H9 (cell line): ENCODE measurements at regions not wholly inside any gene's neighbourhood (a gene's known extent, or its start where the extent isn't known, plus 50 kb on each side); places are given as distances from the start of the nearest gene placed in this dataset.

Source experiments
- DNase-seq: peaks from one replicate; pipeline ENCODE4 v3.0.0-alpha.2; 2017
- H2AFZ ChIP-seq: one replicate; pipeline ENCODE4 v1.6.1; 2013; ENCODE audit warnings: mild to moderate bottlenecking, low read length, control low read depth, moderate library complexity
- H2AK5ac ChIP-seq: 2 replicates; pipeline ENCODE4 v1.6.1; 2013; ENCODE audit warnings: low read length, control low read depth, mixed read lengths; ENCODE audit not compliant: insufficient read length
- H2BK120ac ChIP-seq: one replicate; pipeline ENCODE4 v1.6.1; 2013; ENCODE audit warnings: low read depth, mild to moderate bottlenecking, low read length, control low read depth, inconsistent platforms; ENCODE audit not compliant: poor library complexity, severe bottlenecking
- H2BK12ac ChIP-seq: 2 replicates; pipeline ENCODE4 v1.6.1; 2013; ENCODE audit warnings: low read length, control low read depth, mixed read lengths, low read depth; ENCODE audit not compliant: insufficient read length
- H2BK15ac ChIP-seq: 2 replicates; pipeline ENCODE4 v1.6.1; 2013; ENCODE audit warnings: low read depth, low read length, control low read depth
- H2BK20ac ChIP-seq: one replicate; pipeline ENCODE4 v1.6.1; 2013; ENCODE audit warnings: low read depth, mild to moderate bottlenecking, low read length, control low read depth, inconsistent platforms; ENCODE audit not compliant: poor library complexity, severe bottlenecking
- H2BK5ac ChIP-seq: 2 replicates; pipeline ENCODE4 v1.6.1; 2013; ENCODE audit warnings: low read length, control low read depth, mixed read lengths; ENCODE audit not compliant: insufficient read length
- H3K14ac ChIP-seq: 2 replicates; pipeline ENCODE4 v1.6.1; 2013; ENCODE audit warnings: low read length, control low read depth; ENCODE audit not compliant: insufficient read depth
- H3K18ac ChIP-seq: 2 replicates; pipeline ENCODE4 v1.6.1; 2013; ENCODE audit warnings: low read depth, mild to moderate bottlenecking, mixed read lengths, low read length, control low read depth; ENCODE audit not compliant: insufficient read length
- H3K23ac ChIP-seq: 2 replicates; pipeline ENCODE4 v1.6.1; 2013; ENCODE audit warnings: low read length, control low read depth, mixed read lengths, low read depth; ENCODE audit not compliant: insufficient read length
- H3K23me2 ChIP-seq: 2 replicates; pipeline ENCODE4 v1.6.1; 2013; ENCODE audit warnings: low read depth, mild to moderate bottlenecking, mixed read lengths, low read length, control low read depth; ENCODE audit not compliant: insufficient read length, poor library complexity, severe bottlenecking
- H3K27ac ChIP-seq: 2 replicates; pipeline ENCODE4 v1.5.1; 2013; ENCODE audit warnings: low read length, control low read depth, mixed read lengths, low read depth; ENCODE audit not compliant: insufficient read length
- H3K27me3 ChIP-seq: 2 replicates; pipeline ENCODE4 v1.6.1; 2013; ENCODE audit warnings: low read length, control low read depth, inconsistent platforms; ENCODE audit not compliant: insufficient read depth
- H3K4ac ChIP-seq: 2 replicates; pipeline ENCODE4 v1.6.1; 2013; ENCODE audit warnings: low read depth, mild to moderate bottlenecking, control low read depth, inconsistent platforms, low read length, moderate library complexity
- H3K4me1 ChIP-seq: 2 replicates; pipeline ENCODE4 v1.6.1; 2013; ENCODE audit warnings: low read length, control low read depth, inconsistent platforms; ENCODE audit not compliant: insufficient read depth
- H3K4me2 ChIP-seq: 2 replicates; pipeline ENCODE4 v1.6.1; 2013; ENCODE audit warnings: low read length, control low read depth, mixed read lengths; ENCODE audit not compliant: insufficient read length, insufficient read depth
- H3K56ac ChIP-seq: 2 replicates; pipeline ENCODE4 v1.6.1; 2013; ENCODE audit warnings: low read depth, mild to moderate bottlenecking, mixed read lengths, low read length, control low read depth; ENCODE audit not compliant: insufficient read length
- H3K79me1 ChIP-seq: 2 replicates; pipeline ENCODE4 v1.6.1; 2013; ENCODE audit warnings: low read depth, mild to moderate bottlenecking, moderate library complexity, low read length, control low read depth, inconsistent platforms; ENCODE audit not compliant: insufficient read depth, poor library complexity, severe bottlenecking
- H3K79me2 ChIP-seq: 2 replicates; pipeline ENCODE4 v1.6.1; 2013; ENCODE audit warnings: low read length, control low read depth, inconsistent platforms; ENCODE audit not compliant: insufficient read depth
- H3K9ac ChIP-seq: 2 replicates; pipeline ENCODE4 v1.6.1; 2013; ENCODE audit warnings: low read length, control low read depth, mixed read lengths; ENCODE audit not compliant: insufficient read length; ENCODE audit errors: extremely low read depth
- H3K9me3 ChIP-seq: one replicate; pipeline ENCODE4 v1.6.1; 2013; ENCODE audit warnings: low read depth, low read length, inconsistent platforms; ENCODE audit not compliant: control insufficient read depth
- H3T11ph ChIP-seq: one replicate; pipeline ENCODE4 v1.6.1; 2013; ENCODE audit warnings: mild to moderate bottlenecking, low read length, control low read depth, inconsistent platforms
- H4K20me1 ChIP-seq: one replicate; pipeline ENCODE4 v1.6.1; 2013; ENCODE audit not compliant: control insufficient read depth, insufficient read length, insufficient read depth
- H4K5ac ChIP-seq: 2 replicates; pipeline ENCODE4 v1.6.1; 2013; ENCODE audit warnings: low read depth, mild to moderate bottlenecking, mixed read lengths, low read length, control low read depth; ENCODE audit not compliant: insufficient read length
- H4K8ac ChIP-seq: replicated peaks from 2 replicates; pipeline ENCODE4 v1.6.1; 2013; ENCODE audit warnings: low read length, control low read depth, mixed read lengths, low read depth; ENCODE audit not compliant: insufficient read length
- H4K91ac ChIP-seq: 2 replicates; pipeline ENCODE4 v1.6.1; 2013; ENCODE audit warnings: low read depth, mild to moderate bottlenecking, moderate library complexity, mixed read lengths, low read length, control low read depth; ENCODE audit not compliant: insufficient read length
- H3K27ac Mint-ChIP-seq, 3 experiments: 2 replicates in 2 of 3; 3 replicates in 1 of 3; pipeline ENCODE4 v1.8.0; 2020 to 2021; ENCODE audit warnings: mixed read lengths in 3 of 3, mild to moderate bottlenecking in 1 of 3, moderate library complexity in 1 of 3
- H3K27me3 Mint-ChIP-seq: 2 replicates; pipeline ENCODE4 v1.8.0; 2021; ENCODE audit warnings: low read depth, mild to moderate bottlenecking, moderate library complexity, mixed read lengths
- H3K36me3 Mint-ChIP-seq, 3 experiments: 2 replicates in 2 of 3; 3 replicates in 1 of 3; pipeline ENCODE4 v1.8.0; 2020 to 2021; ENCODE audit warnings: low read depth in 3 of 3, mixed read lengths in 3 of 3; ENCODE audit not compliant: insufficient read depth in 1 of 3
- H3K4me1 Mint-ChIP-seq, 2 experiments: 2 replicates each; pipeline ENCODE4 v1.8.0; 2020; ENCODE audit warnings: mixed read lengths in 2 of 2
- H3K4me3 Mint-ChIP-seq, 2 experiments: 2 replicates in 1 of 2; 3 replicates in 1 of 2; pipeline ENCODE4 v1.8.0; 2020 to 2021; ENCODE audit warnings: mild to moderate bottlenecking in 2 of 2, mixed read lengths in 2 of 2, moderate library complexity in 1 of 2
- H3K9me3 Mint-ChIP-seq, 2 experiments: 2 replicates in 1 of 2; 3 replicates in 1 of 2; pipeline ENCODE4 v1.8.0; 2020; ENCODE audit warnings: mild to moderate bottlenecking in 2 of 2, mixed read lengths in 2 of 2, moderate library complexity in 1 of 2
- WGBS: extraction: QIAGEN DNeasy Blood & Tissue Kit; methylation state at CpG from one replicate; pipeline ENCODE4 v1.1.7; 2013; ENCODE audit warnings: missing lambda C conversion rate, low lambda C conversion rate, mixed read lengths; ENCODE audit not compliant: insufficient read length; ENCODE audit errors: extremely low coverage; 5-methylcytosine and 5-hydroxymethylcytosine counted together
- TF ChIP-seq, protein P1 (sequence below): fragments of 200-600 bp; sonication (generic); conservative IDR thresholded peaks from 3 replicates; pipeline ENCODE4 v1.8.0; 2021; ENCODE audit warnings: antibody characterized with exemption, mild to moderate bottlenecking

DNA sequence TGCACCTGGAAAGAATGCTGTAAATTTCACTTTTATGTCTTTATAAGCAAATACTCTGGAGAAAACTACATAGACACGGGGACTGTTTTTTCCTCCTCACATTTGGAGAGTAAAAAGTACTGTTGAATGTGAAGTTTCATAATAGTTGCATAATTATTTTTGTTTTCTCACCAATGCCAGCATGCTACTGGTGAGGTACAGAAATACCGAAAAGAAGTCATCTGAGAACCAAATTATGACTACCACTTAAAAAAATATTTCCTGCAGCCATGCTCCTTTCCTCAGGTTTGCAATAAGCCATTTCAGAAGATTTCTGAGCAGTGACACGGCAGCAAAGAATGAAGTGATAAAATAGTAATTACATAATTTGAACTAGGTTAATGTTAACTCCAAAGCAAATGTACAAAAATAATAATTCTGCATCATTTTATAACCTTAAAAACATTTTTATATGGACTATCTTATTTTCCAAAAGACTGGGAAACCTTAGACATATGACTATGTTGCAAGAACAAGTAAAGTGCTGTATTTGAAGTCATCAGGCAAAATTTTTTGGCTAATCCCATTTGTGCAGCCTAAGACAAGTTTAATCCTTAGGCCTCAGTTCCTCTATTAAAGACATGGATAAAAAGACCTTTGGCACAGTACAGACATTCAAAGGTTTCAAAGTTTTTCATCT, 144.7 kb downstream of the PCSK1 start:
- H3K36me3 Mint-ChIP-seq: no peaks in the 10 kb centered on the region
- no peak overlapping the region for H4K8ac ChIP-seq
- H3K23ac ChIP-seq: no peak overlapping the region
- H3K9me3 Mint-ChIP-seq: peaks cover 0 to 1% of the 10 kb centered on the region in 2 experiments; a peak in 1 of 5 replicates
- H3K79me1 ChIP-seq: no peaks in the 10 kb centered on the region
- no peak overlapping the region for H3K9ac ChIP-seq
- H4K5ac ChIP-seq: no peak overlapping the region
- H3K4me3 Mint-ChIP-seq: no peak overlapping the region
- H3K4ac ChIP-seq: no peak overlapping the region
- no peak for DNase-seq
- no peaks in the 10 kb centered on the region for H3K23me2 ChIP-seq
- H3K79me2 ChIP-seq: no peaks in the 10 kb centered on the region
- no peak overlapping the region for H3K27ac Mint-ChIP-seq
- H2BK15ac ChIP-seq: no peak overlapping the region
- no peaks in the 10 kb centered on the region for H3K27me3 ChIP-seq
- H3K4me1 ChIP-seq: peaks cover 2% of the 10 kb centered on the region; the same call in 1 of the 2 replicates
- TF ChIP-seq, protein P1, sequence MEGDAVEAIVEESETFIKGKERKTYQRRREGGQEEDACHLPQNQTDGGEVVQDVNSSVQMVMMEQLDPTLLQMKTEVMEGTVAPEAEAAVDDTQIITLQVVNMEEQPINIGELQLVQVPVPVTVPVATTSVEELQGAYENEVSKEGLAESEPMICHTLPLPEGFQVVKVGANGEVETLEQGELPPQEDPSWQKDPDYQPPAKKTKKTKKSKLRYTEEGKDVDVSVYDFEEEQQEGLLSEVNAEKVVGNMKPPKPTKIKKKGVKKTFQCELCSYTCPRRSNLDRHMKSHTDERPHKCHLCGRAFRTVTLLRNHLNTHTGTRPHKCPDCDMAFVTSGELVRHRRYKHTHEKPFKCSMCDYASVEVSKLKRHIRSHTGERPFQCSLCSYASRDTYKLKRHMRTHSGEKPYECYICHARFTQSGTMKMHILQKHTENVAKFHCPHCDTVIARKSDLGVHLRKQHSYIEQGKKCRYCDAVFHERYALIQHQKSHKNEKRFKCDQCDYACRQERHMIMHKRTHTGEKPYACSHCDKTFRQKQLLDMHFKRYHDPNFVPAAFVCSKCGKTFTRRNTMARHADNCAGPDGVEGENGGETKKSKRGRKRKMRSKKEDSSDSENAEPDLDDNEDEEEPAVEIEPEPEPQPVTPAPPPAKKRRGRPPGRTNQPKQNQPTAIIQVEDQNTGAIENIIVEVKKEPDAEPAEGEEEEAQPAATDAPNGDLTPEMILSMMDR: no peak
- H4K91ac ChIP-seq: no peak overlapping the region
- H2BK12ac ChIP-seq: no peak overlapping the region
- no peaks in the 10 kb centered on the region for H4K20me1 ChIP-seq
- WGBS: no CpG with 5 or more reads among the region's 3 CpGs
- no peak overlapping the region for H3T11ph ChIP-seq
- H3K18ac ChIP-seq: no peak overlapping the region
- H3K9me3 ChIP-seq: no peaks in the 10 kb centered on the region
- no peak overlapping the region for H2AK5ac ChIP-seq
- H3K4me2 ChIP-seq: no peak overlapping the region
- H2BK20ac ChIP-seq: no peak overlapping the region
- H3K56ac ChIP-seq: no peak overlapping the region
- no peaks in the 10 kb centered on the region for H3K27me3 Mint-ChIP-seq
- H2AFZ ChIP-seq: no peak overlapping the region
- H3K27ac ChIP-seq: no peak overlapping the region
- no peak overlapping the region for H2BK5ac ChIP-seq
- no peak overlapping the region for H3K14ac ChIP-seq
- H3K4me1 Mint-ChIP-seq: peaks cover 28 to 29% of the 10 kb centered on the region in 2 experiments
- H2BK120ac ChIP-seq: no peak overlapping the region
